HCT116 (cell line): ENCODE measurements at regions not wholly inside any gene's neighbourhood (a gene's known extent, or its start where the extent isn't known, plus 50 kb on each side); places are given as distances from the start of the nearest gene placed in this dataset.
A peak's percentile ranks its signal among the peaks of the same experiment; 100 is the strongest.

Source experiments
- ATAC-seq: fragments of 200-7000 bp; cut with Tn5 transposase; 2 replicates; pipeline ENCODE4 v1.9.1; 2020; ENCODE audit warnings: mild to moderate bottlenecking, moderate library complexity
- BruUV-seq: library from RNA; stranded (reverse); fragments of 400-500 nt; replicated peaks from 2 replicates; lab custom pipeline; 2021; lab: Mats Ljungman, UMichigan
- CTCF ChIA-PET: fragments of 300-600 bp; sonication (Branson Sonifier 250); formaldehyde crosslinking; loops from one replicate; lab custom pipeline; 2021; ENCODE audit warnings: antibody characterized with exemption; lab: Charles Lee
- POLR2A ChIA-PET: fragments of 300-600, 350-600 bp; sonication (Branson Sonifier 250); formaldehyde crosslinking; loops from one replicate; lab custom pipeline; 2021; ENCODE audit warnings: antibody characterized with exemption; lab: Charles Lee
- RAD21 ChIA-PET, 2 experiments: fragments of 300-600 bp; sonication (Branson Sonifier 250); formaldehyde crosslinking; loops; one replicate each; lab custom pipeline; 2023; ENCODE audit warnings: low total read pairs in 2 of 2; ENCODE audit not compliant: uncharacterized antibody in 2 of 2, unreplicated experiment in 2 of 2, low non-redundant PET in 1 of 2; lab: Charles Lee
- DNase-seq: peaks from one replicate; pipeline ENCODE4 v3.0.0-alpha.2; 2010; ENCODE audit warnings: low read depth, low spot score
- H2AFZ ChIP-seq: fragments of 200-600 bp; shearing (Covaris generic), sonication (generic); 2 replicates; pipeline ENCODE4 v1.6.1; 2017; ENCODE audit warnings: low read depth, mixed run types, mixed read lengths, antibody characterized with exemption, low read length; ENCODE audit not compliant: poor library complexity, severe bottlenecking
- H3K27ac ChIP-seq: 2 replicates; pipeline ENCODE4 v1.5.1; 2012; ENCODE audit warnings: low read depth, low read length
- H3K27me3 ChIP-seq: fragments of 200-600 bp; sonication (generic); 2 replicates; pipeline ENCODE4 v1.6.1; 2016; ENCODE audit warnings: mixed run types, low read length, mixed read lengths; ENCODE audit not compliant: insufficient read depth
- H3K36me3 ChIP-seq, 2 experiments: fragments of 200-500 bp in 1 of 2; fragments of 200-600 bp in 1 of 2; sonication (Bioruptor generic) in 1 of 2; sonication (generic) in 1 of 2; 2 replicates each; pipeline versions ENCODE4 v1.5.1 to v1.6.1; 2014 to 2016; ENCODE audit warnings: low read length in 2 of 2, inconsistent platforms in 1 of 2, mixed read lengths in 1 of 2, mixed run types in 1 of 2; ENCODE audit not compliant: insufficient read depth in 2 of 2, control insufficient read depth in 1 of 2
- H3K4me1 ChIP-seq, 2 experiments: fragments of 200-600 bp in 1 of 2; sonication (generic) in 1 of 2; 2 replicates each; pipeline versions ENCODE4 v1.5.1 to v1.6.1; 2012 to 2017; ENCODE audit warnings: low read length in 2 of 2, inconsistent platforms in 1 of 2, mild to moderate bottlenecking in 1 of 2, mixed read lengths in 1 of 2, mixed run types in 1 of 2, moderate library complexity in 1 of 2; ENCODE audit not compliant: insufficient read depth in 2 of 2, control insufficient read depth in 1 of 2
- H3K4me2 ChIP-seq: fragments of 200-600 bp; sonication (generic); 2 replicates; pipeline ENCODE4 v1.6.1; 2017; ENCODE audit warnings: mixed run types, low read length, mixed read lengths
- H3K4me3 ChIP-seq, 2 experiments: fragments of 200-600 bp in 1 of 2; sonication (generic) in 1 of 2; replicated peaks in 1 of 2; 2 replicates each; pipeline ENCODE4 v1.5.1; 2011 to 2016; ENCODE audit warnings: low read length in 2 of 2, control low read depth in 1 of 2, low read depth in 1 of 2, mild to moderate bottlenecking in 1 of 2, mixed read lengths in 1 of 2, mixed run types in 1 of 2
- H3K79me2 ChIP-seq: fragments of 200-600 bp; sonication (generic); 2 replicates; pipeline ENCODE4 v1.6.1; 2017; ENCODE audit warnings: mild to moderate bottlenecking, mixed run types, low read length, moderate library complexity, mixed read lengths; ENCODE audit not compliant: insufficient read depth
- H3K9ac ChIP-seq: fragments of 200-600 bp; sonication (generic); 2 replicates; pipeline ENCODE4 v1.6.1; 2016; ENCODE audit warnings: low read length, mixed read lengths
- H3K9me2 ChIP-seq: fragments of 200-600 bp; sonication (generic), shearing (Covaris generic); 2 replicates; pipeline ENCODE4 v1.6.1; 2017; ENCODE audit warnings: mixed run types, mild to moderate bottlenecking, moderate library complexity; ENCODE audit not compliant: insufficient read depth
- H3K9me3 ChIP-seq, 2 experiments: fragments of 200-500 bp in 1 of 2; fragments of 200-600 bp in 1 of 2; sonication (Bioruptor generic) in 1 of 2; sonication (generic) in 1 of 2; 2 replicates each; pipeline ENCODE4 v1.6.1; 2014 to 2017; ENCODE audit warnings: low read length in 2 of 2, mixed read lengths in 2 of 2, inconsistent platforms in 1 of 2, low read depth in 1 of 2, mild to moderate bottlenecking in 1 of 2, mixed run types in 1 of 2, moderate library complexity in 1 of 2; ENCODE audit not compliant: control insufficient read depth in 1 of 2, insufficient read depth in 1 of 2
- H4K20me1 ChIP-seq: fragments of 200-600 bp; sonication (generic), shearing (Covaris generic); 2 replicates; pipeline ENCODE4 v1.6.1; 2017; ENCODE audit warnings: mixed run types, mild to moderate bottlenecking, moderate library complexity; ENCODE audit not compliant: insufficient read depth
- CBX3 ChIP-seq: IDR thresholded peaks from 2 replicates; pipeline ENCODE4 v1.6.1; 2012; ENCODE audit warnings: low read depth
- CTCF ChIP-seq, 3 experiments: fragments of 200-600 bp in 1 of 3; sonication (generic) in 1 of 3; IDR thresholded peaks in 2 of 3; conservative IDR thresholded peaks in 1 of 3; 2 replicates each; pipeline ENCODE4 v1.5.1; 2012 to 2017; ENCODE audit warnings: low read depth in 2 of 3, low read length in 2 of 3, antibody characterized with exemption in 1 of 3, borderline replicate concordance in 1 of 3, control low read depth in 1 of 3, mild to moderate bottlenecking in 1 of 3, mixed read lengths in 1 of 3, mixed run types in 1 of 3, moderate library complexity in 1 of 3; ENCODE audit not compliant: insufficient read depth in 1 of 3
- RAD21 ChIP-seq: IDR thresholded peaks from 2 replicates; pipeline ENCODE4 v1.6.1; 2012; ENCODE audit warnings: low read depth, mild to moderate bottlenecking
- SRF ChIP-seq: IDR thresholded peaks from 2 replicates; pipeline ENCODE4 v1.6.1; 2012; ENCODE audit warnings: low read depth
- TCF7L2 ChIP-seq: IDR thresholded peaks from 2 replicates; pipeline ENCODE4 v1.7.0; 2011; ENCODE audit warnings: borderline replicate concordance, inconsistent platforms; ENCODE audit not compliant: insufficient read depth, insufficient read length; ENCODE audit errors: extremely low read depth
- intact Hi-C: fragments of 100-400 bp; cut with micrococcal nuclease; formaldehyde crosslinking; loops from 2 replicates; pipeline ENCODE4 v1.10.0; 2022

- DNase-seq (peak; percentile 47), ATAC-seq (peak; percentile 99)
- Histone ChIP-seq H2AFZ (no peak overlapping the region), H3K79me2 (no peaks in the 10 kb centered on the region), H3K27me3 (peaks cover 22% of the 10 kb centered on the region), H3K9me2 (no peaks in the 10 kb centered on the region), H3K9me3 (no peaks in the 10 kb centered on the region), H4K20me1 (no peaks in the 10 kb centered on the region), H3K9ac (no peak overlapping the region), H3K4me2 (no peak overlapping the region), H3K36me3 (no peaks in the 10 kb centered on the region), H3K4me1 (no peaks in the 10 kb centered on the region), H3K27ac (no peak overlapping the region), H3K4me3 (no peak overlapping the region)
- POLR2A ChIA-PET, result no interaction called here
- BruUV-seq, result no TSS peak
- RAD21 ChIA-PET, result no interaction called here
- CTCF ChIA-PET, result interaction anchor here (1.7 kb wide), 1 partner anchor 175 kb away, joined by 5 read pairs; no protein-coding TSS in a partner anchor
- intact Hi-C loops, result loop anchor here (1.0 to 2.0 kb wide), 4 partner anchors 51 to 538 kb away; partner anchors contain the start of gene TRPC7
- TF ChIP-seq CBX3 (0 out of 2 replicates have a peak, but pooled peaks have one; percentile 16), TCF7L2 (no peak), CTCF (IDR thresholded peaks at IDR 0.05 in 2 of 3, conservative IDR thresholded peaks at IDR 0.05 in 1 of 3; ENCODE audit: borderline replicate concordance in 1 of 3, insufficient read depth in 1 of 3, low read depth in 2 of 3, low read length in 2 of 3) (peak; percentile 75 to 93 (median 93)), SRF (no peak), RAD21 (peak; percentile 76)
These were observed 59.7 kb upstream of the TRPC7 start for GRCh38 chr5:136424835-136425584.
